ENCODE measurements at regions not wholly inside any gene's neighbourhood (a gene's known extent, or its start where the extent isn't known, plus 50 kb on each side); places are given as distances from the start of the nearest gene placed in this dataset.

GRCh38 chr6:50102676-50103075 is 52.9 kb upstream of the DEFB112 start:
- DNase-seq (ENCODE audit: low spot score): no peak
- in situ Hi-C loops (cut with MboI; ENCODE audit: low sequenced_read_pairs, unreplicated experiment): no loop called here
- TF ChIP-seq CTCF (IDR thresholded peaks at IDR 0.05; ENCODE audit: borderline replicate concordance, control extremely low read depth, extremely low read depth, insufficient read depth, missing control alignments): no peak

GRCh38 chr6:50110587-50110986 is 60.9 kb upstream of the DEFB112 start:
- in situ Hi-C loops (cut with MboI; ENCODE audit: low sequenced_read_pairs, unreplicated experiment): no loop called here
- TF ChIP-seq CTCF (IDR thresholded peaks at IDR 0.05; ENCODE audit: borderline replicate concordance, control extremely low read depth, extremely low read depth, insufficient read depth, missing control alignments): no peak
- no peak for DNase-seq (ENCODE audit: low spot score)

GRCh38 chr6:50112981-50113857 is 63.5 kb upstream of the DEFB112 start:
- in situ Hi-C loops (cut with MboI; ENCODE audit: low sequenced_read_pairs, unreplicated experiment): no loop called here
- no peak for TF ChIP-seq CTCF (IDR thresholded peaks at IDR 0.05; ENCODE audit: borderline replicate concordance, control extremely low read depth, extremely low read depth, insufficient read depth, missing control alignments)
- no peak for DNase-seq (ENCODE audit: low spot score)

GRCh38 chr6:50116390-50116789 is 66.7 kb upstream of the DEFB112 start:
- in situ Hi-C loops (cut with MboI; ENCODE audit: low sequenced_read_pairs, unreplicated experiment): no loop called here
- no peak for DNase-seq (ENCODE audit: low spot score)
- no peak for TF ChIP-seq CTCF (IDR thresholded peaks at IDR 0.05; ENCODE audit: borderline replicate concordance, control extremely low read depth, extremely low read depth, insufficient read depth, missing control alignments)

GRCh38 chr6:50116797-50117542 is 67.2 kb upstream of the DEFB112 start:
- in situ Hi-C loops (cut with MboI; ENCODE audit: low sequenced_read_pairs, unreplicated experiment): no loop called here
- no peak for TF ChIP-seq CTCF (IDR thresholded peaks at IDR 0.05; ENCODE audit: borderline replicate concordance, control extremely low read depth, extremely low read depth, insufficient read depth, missing control alignments)
- no peak for DNase-seq (ENCODE audit: low spot score)

GRCh38 chr6:50120300-50120699 is 70.6 kb upstream of the DEFB112 start:
- no peak for DNase-seq (ENCODE audit: low spot score)
- in situ Hi-C loops (cut with MboI; ENCODE audit: low sequenced_read_pairs, unreplicated experiment): no loop called here
- TF ChIP-seq CTCF (IDR thresholded peaks at IDR 0.05; ENCODE audit: borderline replicate concordance, control extremely low read depth, extremely low read depth, insufficient read depth, missing control alignments): no peak
